GM23248 (cell line): ENCODE measurements at regions not wholly inside any gene's neighbourhood (a gene's known extent, or its start where the extent isn't known, plus 50 kb on each side); places are given as distances from the start of the nearest gene placed in this dataset.

Source experiments
- DNase-seq: peaks from one replicate; pipeline ENCODE4 v3.0.0-alpha.2; 2015
- H2AFZ ChIP-seq: fragments of 200-600 bp; sonication (generic); 2 replicates; pipeline ENCODE4 v1.6.1; 2016; ENCODE audit warnings: antibody characterized with exemption
- H3F3A ChIP-seq: fragments of 200-600 bp; sonication (generic); 2 replicates; pipeline ENCODE4 v1.6.1; 2016; ENCODE audit warnings: mild to moderate bottlenecking, antibody characterized with exemption, mixed run types; ENCODE audit not compliant: insufficient read depth
- H3K27ac ChIP-seq: fragments of 200-600 bp; sonication (generic); 2 replicates; pipeline ENCODE4 v1.5.1; 2016; ENCODE audit warnings: mild to moderate bottlenecking
- H3K27me3 ChIP-seq: fragments of 200-600 bp; sonication (generic); replicated peaks from 2 replicates; pipeline ENCODE4 v1.6.1; 2016; ENCODE audit warnings: mild to moderate bottlenecking; ENCODE audit not compliant: insufficient read depth
- H3K36me3 ChIP-seq: fragments of 200-600 bp; sonication (generic); 2 replicates; pipeline ENCODE4 v1.6.1; 2016; ENCODE audit warnings: low read depth, mild to moderate bottlenecking
- H3K4me1 ChIP-seq: fragments of 200-600 bp; sonication (generic); 2 replicates; pipeline ENCODE4 v1.6.1; 2016; ENCODE audit warnings: mild to moderate bottlenecking; ENCODE audit not compliant: insufficient read depth
- H3K4me2 ChIP-seq: fragments of 200-600 bp; sonication (generic); one replicate; pipeline ENCODE4 v1.6.1; 2016; ENCODE audit warnings: mild to moderate bottlenecking; ENCODE audit not compliant: unreplicated experiment
- H3K4me3 ChIP-seq: fragments of 200-600 bp; sonication (generic); 2 replicates; pipeline ENCODE4 v1.5.1; 2016; ENCODE audit warnings: mild to moderate bottlenecking
- H3K79me2 ChIP-seq: fragments of 200-600 bp; sonication (generic); 2 replicates; pipeline ENCODE4 v1.6.1; 2016; ENCODE audit warnings: mild to moderate bottlenecking; ENCODE audit not compliant: insufficient read depth
- H3K9ac ChIP-seq: fragments of 200-600 bp; sonication (generic); 2 replicates; pipeline ENCODE4 v1.6.1; 2016; ENCODE audit warnings: mild to moderate bottlenecking
- H3K9me2 ChIP-seq: fragments of 200-600 bp; sonication (generic); 2 replicates; pipeline ENCODE4 v1.6.1; 2016; ENCODE audit warnings: mixed run types, mild to moderate bottlenecking, moderate library complexity; ENCODE audit not compliant: insufficient read depth
- H3K9me3 ChIP-seq: fragments of 200-600 bp; sonication (generic); one replicate; pipeline ENCODE4 v1.6.1; 2017; ENCODE audit warnings: low read depth
- H4K20me1 ChIP-seq: fragments of 200-600 bp; sonication (generic); 2 replicates; pipeline ENCODE4 v1.6.0; 2016; ENCODE audit not compliant: insufficient read depth
- EZH2 ChIP-seq: fragments of 200-600 bp; sonication (generic); IDR thresholded peaks from 2 replicates; pipeline ENCODE4 v1.6.1; 2018; ENCODE audit warnings: antibody characterized with exemption, mild to moderate bottlenecking; ENCODE audit not compliant: insufficient read depth, poor library complexity, severe bottlenecking
- EZH2phosphoT487 ChIP-seq: fragments of 200-600 bp; sonication (generic); IDR thresholded peaks from 2 replicates; pipeline ENCODE4 v1.6.1; 2018; ENCODE audit warnings: antibody characterized with exemption, moderate library complexity, mild to moderate bottlenecking, low read depth; ENCODE audit not compliant: insufficient read depth
- whole genome bisulfite sequencing, 2 experiments: methylation state at CpG; one replicate each; pipeline ENCODE4 v1.1.6; 2015 to 2017; ENCODE audit warnings: low lambda C conversion rate in 2 of 2, low coverage in 1 of 2; ENCODE audit errors: missing lambda C conversion rate in 2 of 2; 5-methylcytosine and 5-hydroxymethylcytosine counted together
- in situ Hi-C: fragments of 300-500 bp; cut with MboI; formaldehyde crosslinking; loops from 2 replicates; pipeline ENCODE4 v1.15.0; 2020

DNA sequence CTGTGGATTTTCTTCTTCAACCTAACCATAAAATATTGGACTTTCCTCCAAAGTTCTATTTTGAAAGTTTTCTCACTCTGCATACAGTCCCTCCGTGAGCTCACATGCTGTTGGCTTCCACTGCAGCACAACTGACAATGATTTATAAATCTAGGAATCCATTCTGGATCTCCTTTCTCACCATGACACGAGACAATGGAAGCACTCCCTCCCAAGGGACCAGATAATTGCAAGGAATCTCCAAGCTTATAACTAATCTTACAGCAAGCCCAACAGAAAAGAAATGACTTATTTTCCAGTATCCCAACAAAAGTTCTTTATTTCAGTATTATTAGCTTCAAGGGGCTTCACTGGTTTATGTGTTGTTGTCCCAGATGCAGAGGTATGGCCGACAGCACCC lies 729.0 kb downstream of the RFPL4B start:
- Histone ChIP-seq H3K9me3 (no peaks in the 10 kb centered on the region), H3K27ac (no peak overlapping the region), H3K79me2 (no peaks in the 10 kb centered on the region), H4K20me1 (no peaks in the 10 kb centered on the region), H3K9ac (no peak overlapping the region), H3K4me1 (peaks cover 26% of the 10 kb centered on the region), H3K4me3 (no peak overlapping the region), H3K27me3 (no peaks in the 10 kb centered on the region), H3K36me3 (no peaks in the 10 kb centered on the region), H3F3A (peaks cover 25% of the 10 kb centered on the region), H3K4me2 (no peak overlapping the region), H2AFZ (peak overlapping the region; percentile 21; the same call in 1 of the 2 replicates), H3K9me2 (no peaks in the 10 kb centered on the region)
- DNase-seq = no peak
- WGBS, 2 experiments = 30 to 31% methylated on average over 3 of the region's 3 CpGs
- in situ Hi-C loops = no loop called here
- TF ChIP-seq EZH2phosphoT487 = no peak

DNA sequence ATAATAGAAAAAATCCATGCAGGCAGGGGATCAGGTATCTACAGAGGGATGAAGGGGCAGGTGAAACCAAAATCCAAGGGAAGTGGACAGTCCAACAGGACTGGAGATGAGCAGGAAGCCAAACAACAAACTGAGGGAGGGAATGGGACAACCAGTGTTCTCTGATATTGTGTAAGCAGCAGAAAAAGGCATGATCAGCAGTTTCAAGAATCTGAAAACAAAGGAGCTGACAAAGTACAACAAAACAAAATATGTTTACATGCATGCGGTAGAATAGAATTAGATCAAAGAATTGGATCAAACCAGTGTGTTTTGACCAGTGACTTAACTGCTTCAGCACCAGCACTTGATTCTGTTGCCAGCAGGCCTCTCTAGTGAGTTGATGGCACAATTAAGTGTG lies 729.7 kb downstream of the RFPL4B start:
- Histone ChIP-seq H2AFZ (no peak overlapping the region), H3K9me3 (no peaks in the 10 kb centered on the region), H3K4me3 (no peak overlapping the region), H3K4me2 (no peak overlapping the region), H3K4me1 (peaks cover 26% of the 10 kb centered on the region), H3K79me2 (no peaks in the 10 kb centered on the region), H3K36me3 (no peaks in the 10 kb centered on the region), H3K9me2 (no peaks in the 10 kb centered on the region), H3F3A (peaks cover 25% of the 10 kb centered on the region), H3K27me3 (no peaks in the 10 kb centered on the region), H3K9ac (no peak overlapping the region), H4K20me1 (no peaks in the 10 kb centered on the region), H3K27ac (no peak overlapping the region)
- WGBS, 2 experiments = 35 to 42% methylated on average over 1 of the region's 1 CpG
- in situ Hi-C loops = no loop called here
- DNase-seq = no peak
- TF ChIP-seq EZH2phosphoT487 (no peak), EZH2 (no peak)

DNA sequence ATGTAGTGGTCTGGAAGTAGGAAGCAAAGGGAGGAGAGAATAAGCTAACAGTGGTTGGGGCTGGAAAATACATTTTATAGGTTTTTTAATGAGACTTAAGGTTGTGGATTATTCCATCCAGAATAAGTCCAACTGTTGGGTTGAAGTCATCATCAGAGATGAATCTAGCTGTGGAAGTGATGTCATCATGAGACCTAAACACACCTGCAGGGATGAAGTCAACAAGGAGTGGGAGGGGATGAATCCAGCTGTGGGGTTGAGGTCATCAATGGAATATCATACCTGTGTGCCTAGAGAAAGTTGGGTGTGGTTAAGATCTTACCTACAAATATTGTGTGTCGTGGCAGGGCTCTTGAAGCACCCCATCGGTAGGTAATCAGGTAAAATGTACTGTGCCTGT lies 730.7 kb downstream of the RFPL4B start:
- Histone ChIP-seq H3K9me2 (no peaks in the 10 kb centered on the region), H3F3A (peaks cover 21% of the 10 kb centered on the region), H3K4me2 (no peak overlapping the region), H3K36me3 (no peaks in the 10 kb centered on the region), H2AFZ (no peak overlapping the region), H3K9me3 (no peaks in the 10 kb centered on the region), H3K4me1 (peaks cover 21% of the 10 kb centered on the region), H3K27ac (no peak overlapping the region), H4K20me1 (no peaks in the 10 kb centered on the region), H3K79me2 (no peaks in the 10 kb centered on the region), H3K27me3 (no peaks in the 10 kb centered on the region), H3K9ac (no peak overlapping the region), H3K4me3 (no peak overlapping the region)
- TF ChIP-seq EZH2phosphoT487 (no peak), EZH2 (no peak)
- DNase-seq = no peak
- in situ Hi-C loops = no loop called here
- 93 to 98% methylated on average over 2 of the region's 2 CpGs for WGBS, 2 experiments

DNA sequence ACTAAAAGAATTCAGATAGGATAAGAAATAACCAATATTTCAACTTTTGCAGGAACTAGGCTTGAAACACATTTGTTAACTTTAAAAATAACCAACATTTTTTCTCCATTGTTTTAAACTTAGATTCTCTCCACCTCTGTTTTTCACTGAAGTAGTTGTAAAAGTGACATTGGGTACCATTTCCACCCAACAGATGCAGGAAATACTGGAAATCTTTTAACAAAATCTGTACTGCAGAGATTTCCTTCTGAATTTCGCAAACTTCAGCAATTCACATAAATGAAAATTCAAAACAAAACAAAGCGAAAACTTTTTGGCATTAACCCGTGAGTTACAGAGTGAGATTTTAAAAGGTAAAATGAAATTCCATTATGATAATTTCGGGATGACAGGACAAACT lies 731.7 kb downstream of the RFPL4B start:
- Histone ChIP-seq H3K79me2 (no peaks in the 10 kb centered on the region), H3K9me2 (no peaks in the 10 kb centered on the region), H3K9me3 (no peaks in the 10 kb centered on the region), H3F3A (peaks cover 11% of the 10 kb centered on the region), H3K27ac (no peak overlapping the region), H3K4me3 (no peak overlapping the region), H3K4me2 (no peak overlapping the region), H3K36me3 (no peaks in the 10 kb centered on the region), H3K27me3 (no peaks in the 10 kb centered on the region), H4K20me1 (no peaks in the 10 kb centered on the region), H3K9ac (no peak overlapping the region), H3K4me1 (peaks cover 11% of the 10 kb centered on the region), H2AFZ (no peak overlapping the region)
- in situ Hi-C loops = no loop called here
- 68 to 77% methylated on average over 4 of the region's 4 CpGs for WGBS, 2 experiments
- TF ChIP-seq EZH2 (no peak), EZH2phosphoT487 (no peak)
- DNase-seq = no peak

DNA sequence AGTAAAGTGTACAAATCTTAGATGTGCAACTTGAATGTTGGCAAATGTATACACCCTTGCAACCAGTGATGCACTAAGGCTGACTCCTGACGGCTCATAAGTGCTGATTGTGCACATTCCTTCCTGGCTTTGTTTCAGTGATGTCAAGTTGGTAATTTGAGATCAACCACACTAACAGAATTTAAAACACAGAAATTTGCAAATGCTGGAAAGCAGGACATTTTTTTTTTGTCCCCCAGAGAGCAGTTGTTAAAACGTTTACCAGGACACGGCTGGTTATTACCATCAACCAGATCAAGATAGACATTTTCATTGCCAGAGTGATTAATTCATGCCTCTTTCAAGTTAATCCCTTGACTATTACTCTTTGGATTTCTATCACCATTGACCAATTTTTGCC lies 735.6 kb downstream of the RFPL4B start:
- Histone ChIP-seq H3K79me2 (no peaks in the 10 kb centered on the region), H3K27ac (no peak overlapping the region), H3K4me3 (no peak overlapping the region), H4K20me1 (no peaks in the 10 kb centered on the region), H3K9me3 (no peaks in the 10 kb centered on the region), H3K4me1 (no peaks in the 10 kb centered on the region), H3K9me2 (no peaks in the 10 kb centered on the region), H3K4me2 (no peak overlapping the region), H3K36me3 (no peaks in the 10 kb centered on the region), H3K27me3 (no peaks in the 10 kb centered on the region), H3K9ac (no peak overlapping the region), H3F3A (no peaks in the 10 kb centered on the region), H2AFZ (no peak overlapping the region)
- TF ChIP-seq EZH2 (no peak), EZH2phosphoT487 (no peak)
- DNase-seq = peak; percentile 24
- in situ Hi-C loops = no loop called here
- WGBS, 2 experiments = 16 to 28% methylated on average over 3 of the region's 3 CpGs
